Spleen (tissue), 7 donors: ENCODE measurements at regions not wholly inside any gene's neighbourhood (a gene's known extent, or its start where the extent isn't known, plus 50 kb on each side); places are given as distances from the start of the nearest gene placed in this dataset.

Source experiments
- CTCF ChIP-seq, 11 experiments: fragments of 200-600 bp in 7 of 11; fragments of 450-650 bp in 4 of 11; sonication (generic) in 4 of 11; IDR thresholded peaks in 8 of 11; conservative IDR thresholded peaks in 3 of 11; 1 replicate in 7 of 11; 2 replicates in 4 of 11; pipeline versions ENCODE4 v1.4.0 to v1.8.0; 2016 to 2021; ENCODE audit warnings: antibody characterized with exemption in 11 of 11, inconsistent platforms in 4 of 11, mild to moderate bottlenecking in 1 of 11
- POLR2A ChIP-seq, 3 donors: fragments of 450-650 bp; IDR thresholded peaks; one replicate each; pipeline ENCODE4 v1.5.1; 2017; ENCODE audit warnings: antibody characterized with exemption in 3 of 3, mild to moderate bottlenecking in 1 of 3
- POLR2AphosphoS5 ChIP-seq, 3 donors: sonication (generic); formaldehyde crosslinking; IDR thresholded peaks; one replicate each; pipeline ENCODE4 v1.5.1; 2017; ENCODE audit warnings: antibody characterized with exemption in 3 of 3
- donor health status: DM: no; HTN: no; CAD: no; lungs with moderate emphysema.
- donor health status: DM: no; HTN: no; CAD: no.
- donor health status: DM: no; HTN: no; CAD: no.

- TF ChIP-seq CTCF (IDR thresholded peaks at IDR 0.05 in 8 of 11, conservative IDR thresholded peaks at IDR 0.05 in 3 of 11) (no peak), POLR2A (IDR thresholded peaks at IDR 0.05) (no peak), POLR2AphosphoS5 (IDR thresholded peaks at IDR 0.05) (no peak)
Measured at GRCh38 chr14:55822906-55823305, 242.9 kb downstream of the KTN1 start.
